ENCODE measurements at regions not wholly inside any gene's neighbourhood (a gene's known extent, or its start where the extent isn't known, plus 50 kb on each side); places are given as distances from the start of the nearest gene placed in this dataset.

DNA sequence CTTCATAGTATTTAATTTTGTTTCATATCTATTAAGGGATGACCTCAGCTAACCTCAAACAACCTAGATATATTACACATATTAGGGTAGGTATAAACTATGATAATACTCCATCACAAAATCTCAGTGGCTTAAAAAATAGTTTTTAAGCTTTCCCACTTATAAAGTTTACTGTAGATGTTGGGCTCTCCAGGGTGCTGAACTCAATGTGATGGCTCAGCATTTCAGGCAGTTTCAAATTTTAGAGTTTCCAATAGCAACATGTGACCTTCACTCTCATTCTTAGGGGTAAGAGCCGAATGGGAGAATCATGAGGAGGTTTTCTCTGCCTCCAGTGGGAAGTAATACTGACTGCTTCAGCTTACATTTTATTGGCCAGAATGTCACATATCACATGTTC, 357.3 kb downstream of the MEI4 start:
- TF ChIP-seq, protein P1, sequence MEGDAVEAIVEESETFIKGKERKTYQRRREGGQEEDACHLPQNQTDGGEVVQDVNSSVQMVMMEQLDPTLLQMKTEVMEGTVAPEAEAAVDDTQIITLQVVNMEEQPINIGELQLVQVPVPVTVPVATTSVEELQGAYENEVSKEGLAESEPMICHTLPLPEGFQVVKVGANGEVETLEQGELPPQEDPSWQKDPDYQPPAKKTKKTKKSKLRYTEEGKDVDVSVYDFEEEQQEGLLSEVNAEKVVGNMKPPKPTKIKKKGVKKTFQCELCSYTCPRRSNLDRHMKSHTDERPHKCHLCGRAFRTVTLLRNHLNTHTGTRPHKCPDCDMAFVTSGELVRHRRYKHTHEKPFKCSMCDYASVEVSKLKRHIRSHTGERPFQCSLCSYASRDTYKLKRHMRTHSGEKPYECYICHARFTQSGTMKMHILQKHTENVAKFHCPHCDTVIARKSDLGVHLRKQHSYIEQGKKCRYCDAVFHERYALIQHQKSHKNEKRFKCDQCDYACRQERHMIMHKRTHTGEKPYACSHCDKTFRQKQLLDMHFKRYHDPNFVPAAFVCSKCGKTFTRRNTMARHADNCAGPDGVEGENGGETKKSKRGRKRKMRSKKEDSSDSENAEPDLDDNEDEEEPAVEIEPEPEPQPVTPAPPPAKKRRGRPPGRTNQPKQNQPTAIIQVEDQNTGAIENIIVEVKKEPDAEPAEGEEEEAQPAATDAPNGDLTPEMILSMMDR (IDR thresholded peaks at IDR 0.05), result no peak
- TF ChIP-seq POLR2A (IDR thresholded peaks at IDR 0.05), result no peak
